Endothelial cell of umbilical vein (primary cell): ENCODE measurements at regions not wholly inside any gene's neighbourhood (a gene's known extent, or its start where the extent isn't known, plus 50 kb on each side); places are given as distances from the start of the nearest gene placed in this dataset.

Experiments used
- BruUV-seq: library from RNA; stranded (reverse); fragments of 400-500 nt; replicated peaks from 2 replicates; lab custom pipeline; 2021; lab: Mats Ljungman, UMichigan
- CTCF ChIA-PET: fragments of 300-600, 350-600 bp; sonication (Branson Sonifier 250); formaldehyde crosslinking; loops from one replicate; lab custom pipeline; 2021; ENCODE audit warnings: antibody characterized with exemption, inconsistent platforms; lab: Charles Lee
- POLR2A ChIA-PET: fragments of 300-600, 350-600 bp; sonication (Branson Sonifier 250); formaldehyde crosslinking; loops from one replicate; lab custom pipeline; 2021; ENCODE audit warnings: antibody characterized with exemption, inconsistent platforms; lab: Charles Lee
- DNase-seq: peaks from one replicate; pipeline ENCODE4 v3.0.0-alpha.2; 2011; ENCODE audit warnings: low read depth, low spot score
- FAIRE-seq: peaks from 2 replicates; lab custom pipeline; 2011; peaks lifted over from hg19 to GRCh38; lab: Jason Lieb, UNC
- H2AFZ ChIP-seq: 2 replicates; pipeline ENCODE4 v1.6.0; 2012; ENCODE audit warnings: low read depth, low read length, control low read depth, inconsistent platforms
- H3K27ac ChIP-seq: 2 replicates; pipeline ENCODE4 v1.5.1; 2011; ENCODE audit warnings: low read depth, mild to moderate bottlenecking, control low read depth, low read length, moderate library complexity; ENCODE audit not compliant: insufficient read depth
- H3K27me3 ChIP-seq, 2 experiments: 2 replicates each; pipeline versions ENCODE4 v1.6.0 to v1.6.1; 2011; ENCODE audit warnings: low read length in 2 of 2, mixed read lengths in 1 of 2; ENCODE audit not compliant: control insufficient read depth in 2 of 2, insufficient read depth in 2 of 2
- H3K36me3 ChIP-seq, 2 experiments: 2 replicates in 1 of 2; 3 replicates in 1 of 2; pipeline ENCODE4 v1.5.1; 2011; ENCODE audit warnings: low read length in 2 of 2, mild to moderate bottlenecking in 1 of 2, moderate library complexity in 1 of 2; ENCODE audit not compliant: control insufficient read depth in 2 of 2, insufficient read depth in 2 of 2; ENCODE audit errors: extremely low read depth in 1 of 2
- H3K4me1 ChIP-seq: 3 replicates; pipeline ENCODE4 v1.5.1; 2011; ENCODE audit warnings: mild to moderate bottlenecking, low read length; ENCODE audit not compliant: control insufficient read depth, insufficient read depth; ENCODE audit errors: extremely low read depth
- H3K4me2 ChIP-seq: 2 replicates; pipeline ENCODE4 v1.6.1; 2011; ENCODE audit warnings: low read length, control low read depth, mixed read lengths; ENCODE audit not compliant: insufficient read depth
- H3K4me3 ChIP-seq, 3 experiments: fragments of 200-600 bp in 1 of 3; sonication (generic), shearing (Covaris generic) in 1 of 3; replicated peaks in 1 of 3; 2 replicates each; pipeline ENCODE4 v1.5.1; 2011 to 2016; ENCODE audit warnings: control low read depth in 3 of 3, low read length in 3 of 3, mild to moderate bottlenecking in 2 of 3, inconsistent platforms in 1 of 3, low read depth in 1 of 3, moderate library complexity in 1 of 3; ENCODE audit not compliant: insufficient read depth in 1 of 3
- H3K79me2 ChIP-seq: 2 replicates; pipeline ENCODE4 v1.6.0; 2012; ENCODE audit warnings: low read length, inconsistent platforms; ENCODE audit not compliant: control insufficient read depth, insufficient read depth
- H3K9ac ChIP-seq: replicated peaks from 2 replicates; pipeline ENCODE3; 2011; ENCODE audit warnings: low read length, control low read depth; ENCODE audit not compliant: insufficient read depth; ENCODE audit errors: extremely low read depth
- H3K9me1 ChIP-seq: replicated peaks from 3 replicates; pipeline ENCODE4 v1.6.0; 2011; ENCODE audit warnings: mild to moderate bottlenecking, low read length; ENCODE audit not compliant: control insufficient read depth, insufficient read depth; ENCODE audit errors: extremely low read depth
- H3K9me3 ChIP-seq: replicated peaks from 2 replicates; pipeline ENCODE4 v1.5.1; 2012; ENCODE audit warnings: low read length, inconsistent platforms; ENCODE audit not compliant: control insufficient read depth, insufficient read depth
- H4K20me1 ChIP-seq: replicated peaks from 2 replicates; pipeline ENCODE3; 2011; ENCODE audit warnings: mild to moderate bottlenecking, low read length; ENCODE audit not compliant: control insufficient read depth, insufficient read depth; ENCODE audit errors: extremely low read depth
- CTCF ChIP-seq, 2 donors: IDR thresholded peaks; 1 replicate in 1 of 2; 2 replicates in 1 of 2; pipeline ENCODE4 v1.5.1; 2011; ENCODE audit warnings: low read length in 2 of 2, mild to moderate bottlenecking in 2 of 2, moderate library complexity in 2 of 2, control low read depth in 1 of 2, inconsistent platforms in 1 of 2, low read depth in 1 of 2; ENCODE audit not compliant: insufficient read depth in 1 of 2; ENCODE audit errors: extremely low read depth in 1 of 2
- EZH2 ChIP-seq: IDR thresholded peaks from 2 replicates; pipeline ENCODE4 v1.6.1; 2012; ENCODE audit warnings: borderline replicate concordance, low read depth, mild to moderate bottlenecking, moderate library complexity, low read length, inconsistent platforms; ENCODE audit not compliant: severe bottlenecking
- FOS ChIP-seq: IDR thresholded peaks from 2 replicates; pipeline ENCODE4 v1.6.1; 2011; ENCODE audit warnings: mild to moderate bottlenecking, low read length, moderate library complexity, borderline replicate concordance; ENCODE audit not compliant: insufficient read depth
- GATA2 ChIP-seq: IDR thresholded peaks from 2 replicates; pipeline ENCODE4 v1.7.0; 2011; ENCODE audit warnings: low read depth, mild to moderate bottlenecking, moderate library complexity, mixed read lengths, low read length; ENCODE audit not compliant: insufficient read length, insufficient read depth
- JUN ChIP-seq: IDR thresholded peaks from 2 replicates; pipeline ENCODE4 v1.6.1; 2011; ENCODE audit warnings: borderline replicate concordance, low read depth; ENCODE audit not compliant: insufficient read length, insufficient read depth
- MAX ChIP-seq: IDR thresholded peaks from 2 replicates; pipeline ENCODE4 v1.6.1; 2011; ENCODE audit not compliant: insufficient read depth, insufficient read length
- MYC ChIP-seq: IDR thresholded peaks from one replicate; pipeline ENCODE4 v1.6.1; 2011; ENCODE audit warnings: mild to moderate bottlenecking, low read depth, low read length
- POLR2A ChIP-seq: IDR thresholded peaks from 2 replicates; pipeline ENCODE4 v1.6.1; 2012; ENCODE audit warnings: low read depth, mild to moderate bottlenecking, control low read depth, low read length
- POLR2AphosphoS5 ChIP-seq: IDR thresholded peaks from 2 replicates; pipeline ENCODE4 v1.6.1; 2012; ENCODE audit warnings: low read depth, mild to moderate bottlenecking, control low read depth, low read length, moderate library complexity; ENCODE audit not compliant: insufficient read depth
- dilution Hi-C: fragments of 300-500 bp; cut with MboI; formaldehyde crosslinking; loops from one replicate; pipeline ENCODE4 v1.15.0; 2019; ENCODE audit warnings: low sequenced_read_pairs; ENCODE audit not compliant: extremely low pct_ligation_motif_present
- intact Hi-C: fragments of 100-400 bp; cut with micrococcal nuclease; formaldehyde crosslinking; loops from one replicate; pipeline ENCODE4 v1.10.0; 2022

- Histone ChIP-seq H3K4me2 (no peak overlapping the region), H3K9ac (no peak overlapping the region), H4K20me1 (no peaks in the 10 kb centered on the region), H3K9me1 (no peaks in the 10 kb centered on the region), H3K27me3 (no peaks in the 10 kb centered on the region), H3K79me2 (no peaks in the 10 kb centered on the region), H3K27ac (no peak overlapping the region), H3K36me3 (no peaks in the 10 kb centered on the region), H2AFZ (no peak overlapping the region), H3K9me3 (no peaks in the 10 kb centered on the region), H3K4me3 (no peak overlapping the region), H3K4me1 (no peaks in the 10 kb centered on the region)
- intact Hi-C loops (no loop called here), dilution Hi-C loops (no loop called here)
- FAIRE-seq (no peak), DNase-seq (no peak)
- BruUV-seq, result no TSS peak
- ChIA-PET POLR2A (no interaction called here), CTCF (no interaction called here)
- TF ChIP-seq FOS (no peak), EZH2 (no peak), MAX (no peak), POLR2AphosphoS5 (no peak), JUN (no peak), CTCF (IDR thresholded peaks at IDR 0.05; ENCODE audit: extremely low read depth in 1 of 2, insufficient read depth in 1 of 2, low read depth in 1 of 2, low read length in 2 of 2) (no peak), MYC (no peak), GATA2 (no peak), POLR2A (no peak)
Observed at GRCh38 chr11:116255321-116255953, 517.4 kb downstream of the BUD13 start.
